ENCODE measurements at regions not wholly inside any gene's neighbourhood (a gene's known extent, or its start where the extent isn't known, plus 50 kb on each side); places are given as distances from the start of the nearest gene placed in this dataset.

- no peak for TF ChIP-seq CTCF (IDR thresholded peaks at IDR 0.05; ENCODE audit: insufficient read depth, low read length, poor library complexity, severe bottlenecking)
- no peak for TF ChIP-seq EZH2phosphoT487 (conservative IDR thresholded peaks at IDR 0.05; ENCODE audit: low read length)
Measured at GRCh38 chr6:169981969-169982368, 230.5 kb downstream of the ERMARD start.

Measured in SU-DHL-6 (cell line).